HEK293 (cell line): ENCODE measurements at regions not wholly inside any gene's neighbourhood (a gene's known extent, or its start where the extent isn't known, plus 50 kb on each side); places are given as distances from the start of the nearest gene placed in this dataset.

Experiments used
- BCL11A ChIP-seq: fragments of 450-650 bp; formaldehyde crosslinking; IDR thresholded peaks from 2 replicates; pipeline ENCODE4 v1.5.1; 2016; ENCODE audit warnings: low read depth, missing biosample characterization, missing genetic modification characterization
- FEZF1 ChIP-seq: fragments of 450-650 bp; formaldehyde crosslinking; IDR thresholded peaks from 2 replicates; pipeline ENCODE4 v1.5.1; 2016; ENCODE audit warnings: missing biosample characterization, missing genetic modification characterization
- IKZF3 ChIP-seq: fragments of 450-650 bp; IDR thresholded peaks from 2 replicates; pipeline ENCODE4 v1.5.0; 2018; ENCODE audit warnings: missing biosample characterization, mild to moderate bottlenecking, missing genetic modification characterization, moderate library complexity
- KLF17 ChIP-seq: fragments of 450-650 bp; formaldehyde crosslinking; IDR thresholded peaks from 2 replicates; pipeline ENCODE4 v1.5.1; 2016; ENCODE audit warnings: missing biosample characterization, missing genetic modification characterization
- PATZ1 ChIP-seq: fragments of 450-650 bp; formaldehyde crosslinking; IDR thresholded peaks from 2 replicates; pipeline ENCODE4 v1.5.1; 2016; ENCODE audit warnings: missing biosample characterization, missing genetic modification characterization
- SCRT2 ChIP-seq: fragments of 450-650 bp; formaldehyde crosslinking; IDR thresholded peaks from 2 replicates; pipeline ENCODE4 v1.5.1; 2016; ENCODE audit warnings: missing biosample characterization, missing genetic modification characterization
- SP2 ChIP-seq: fragments of 450-650 bp; formaldehyde crosslinking; IDR thresholded peaks from 2 replicates; pipeline ENCODE4 v1.5.1; 2016; ENCODE audit warnings: missing biosample characterization, missing genetic modification characterization
- SP3 ChIP-seq: fragments of 450-650 bp; formaldehyde crosslinking; IDR thresholded peaks from 2 replicates; pipeline ENCODE4 v1.5.1; 2016; ENCODE audit warnings: missing biosample characterization, missing genetic modification characterization
- SP7 ChIP-seq: fragments of 450-650 bp; formaldehyde crosslinking; IDR thresholded peaks from 2 replicates; pipeline ENCODE4 v1.5.1; 2016; ENCODE audit warnings: missing biosample characterization, missing genetic modification characterization
- TRIM28 ChIP-seq: IDR thresholded peaks from 2 replicates; pipeline ENCODE4 v1.6.1; 2011; ENCODE audit warnings: low read length, control low read depth, borderline replicate concordance
- ZNF148 ChIP-seq: fragments of 450-650 bp; formaldehyde crosslinking; IDR thresholded peaks from 2 replicates; pipeline ENCODE4 v1.5.0; 2017; ENCODE audit warnings: missing biosample characterization, missing genetic modification characterization, borderline replicate concordance
- ZNF157 ChIP-seq: fragments of 450-650 bp; formaldehyde crosslinking; IDR thresholded peaks from 2 replicates; pipeline ENCODE4 v1.5.1; 2016; ENCODE audit warnings: missing biosample characterization, missing genetic modification characterization
- ZNF19 ChIP-seq: fragments of 450-650 bp; formaldehyde crosslinking; IDR thresholded peaks from 2 replicates; pipeline ENCODE4; 2016; ENCODE audit warnings: missing biosample characterization, missing genetic modification characterization, low read depth
- ZNF202 ChIP-seq: fragments of 450-650 bp; formaldehyde crosslinking; IDR thresholded peaks from 2 replicates; pipeline ENCODE4 v1.5.1; 2016; ENCODE audit warnings: missing biosample characterization, missing genetic modification characterization, borderline replicate concordance
- ZNF221 ChIP-seq: fragments of 450-650 bp; formaldehyde crosslinking; IDR thresholded peaks from 2 replicates; pipeline ENCODE4 v1.5.1; 2017; ENCODE audit warnings: missing biosample characterization, missing genetic modification characterization, borderline replicate concordance
- ZNF223 ChIP-seq: fragments of 450-650 bp; formaldehyde crosslinking; IDR thresholded peaks from 2 replicates; pipeline ENCODE4 v1.5.1; 2016; ENCODE audit warnings: missing biosample characterization, missing genetic modification characterization
- ZNF324 ChIP-seq: fragments of 450-650 bp; formaldehyde crosslinking; IDR thresholded peaks from 2 replicates; pipeline ENCODE4 v1.5.1; 2016; ENCODE audit warnings: missing biosample characterization, missing genetic modification characterization
- ZNF391 ChIP-seq: fragments of 450-650 bp; formaldehyde crosslinking; IDR thresholded peaks from 2 replicates; pipeline ENCODE4 v1.5.1; 2016; ENCODE audit warnings: low read depth, missing biosample characterization, missing genetic modification characterization, borderline replicate concordance
- ZNF426 ChIP-seq: fragments of 450-650 bp; formaldehyde crosslinking; IDR thresholded peaks from 2 replicates; pipeline ENCODE4 v1.5.1; 2017; ENCODE audit warnings: missing biosample characterization, missing genetic modification characterization, mild to moderate bottlenecking, inconsistent platforms, moderate library complexity
- ZNF555 ChIP-seq: fragments of 450-650 bp; formaldehyde crosslinking; conservative IDR thresholded peaks from 2 replicates; pipeline ENCODE4 v1.5.1; 2017; ENCODE audit warnings: missing biosample characterization, mild to moderate bottlenecking, missing genetic modification characterization, inconsistent platforms
- ZNF585B ChIP-seq: fragments of 450-650 bp; formaldehyde crosslinking; IDR thresholded peaks from 2 replicates; pipeline ENCODE4 v1.5.1; 2016; ENCODE audit warnings: missing biosample characterization, missing genetic modification characterization
- ZNF654 ChIP-seq: fragments of 450-650 bp; formaldehyde crosslinking; IDR thresholded peaks from 2 replicates; pipeline ENCODE4 v1.5.1; 2016; ENCODE audit warnings: low read depth, missing biosample characterization, missing genetic modification characterization
- ZNF701 ChIP-seq: fragments of 450-650 bp; formaldehyde crosslinking; IDR thresholded peaks from 2 replicates; pipeline ENCODE4 v1.5.1; 2016; ENCODE audit warnings: missing biosample characterization, missing genetic modification characterization
- ZSCAN30 ChIP-seq: fragments of 450-650 bp; IDR thresholded peaks from 2 replicates; pipeline ENCODE4 v1.5.1; 2018; ENCODE audit warnings: missing biosample characterization, mild to moderate bottlenecking, missing genetic modification characterization, moderate library complexity
- ZXDB ChIP-seq: fragments of 450-650 bp; formaldehyde crosslinking; IDR thresholded peaks from 2 replicates; pipeline ENCODE4 v1.5.1; 2016; ENCODE audit warnings: missing biosample characterization, missing genetic modification characterization
- TF ChIP-seq, protein P1 (sequence below): fragments of 450-650 bp; formaldehyde crosslinking; IDR thresholded peaks from 2 replicates; pipeline ENCODE4 v1.5.1; 2016; ENCODE audit warnings: missing biosample characterization, missing genetic modification characterization
- TF ChIP-seq, protein P2 (sequence below): fragments of 450-650 bp; IDR thresholded peaks from 2 replicates; pipeline ENCODE4 v1.5.1; 2018; ENCODE audit warnings: missing biosample characterization, mild to moderate bottlenecking, missing genetic modification characterization
- TF ChIP-seq, protein P3 (sequence below): fragments of 450-650 bp; formaldehyde crosslinking; IDR thresholded peaks from 2 replicates; pipeline ENCODE4 v1.5.1; 2016; ENCODE audit warnings: missing biosample characterization, missing genetic modification characterization
- TF ChIP-seq, protein P4 (sequence below): fragments of 450-650 bp; formaldehyde crosslinking; IDR thresholded peaks from 2 replicates; pipeline ENCODE4 v1.5.1; 2017; ENCODE audit warnings: missing biosample characterization, missing genetic modification characterization

- TF ChIP-seq ZNF701 (no peak), ZNF324 (no peak), TRIM28 (no peak), ZNF221 (no peak), KLF17 (tag by site-specific recombination) (no peak), IKZF3 (no peak), SCRT2 (tag by site-specific recombination) (no peak), FEZF1 (tag by site-specific recombination) (no peak), ZXDB (tag by site-specific recombination) (0 out of 2 replicates have a peak, but pooled peaks have one; percentile 21), ZNF585B (tag by site-specific recombination) (no peak), PATZ1 (tag by site-specific recombination) (no peak), ZNF202 (tag by site-specific recombination) (0 out of 2 replicates have a peak, but pooled peaks have one; percentile 25), ZNF148 (no peak), BCL11A (no peak), ZNF19 (tag by site-specific recombination) (no peak), ZSCAN30 (tag by site-specific recombination) (no peak), ZNF223 (tag by site-specific recombination) (no peak), ZNF426 (tag by site-specific recombination) (peak; percentile 72), ZNF157 (tag by site-specific recombination) (no peak), SP2 (no peak), ZNF391 (no peak), ZNF654 (tag by site-specific recombination) (no peak), ZNF555 (tag by site-specific recombination) (peak; percentile 76), SP7 (tag by site-specific recombination) (no peak), SP3 (tag by site-specific recombination) (no peak)
- TF ChIP-seq, protein P1, sequence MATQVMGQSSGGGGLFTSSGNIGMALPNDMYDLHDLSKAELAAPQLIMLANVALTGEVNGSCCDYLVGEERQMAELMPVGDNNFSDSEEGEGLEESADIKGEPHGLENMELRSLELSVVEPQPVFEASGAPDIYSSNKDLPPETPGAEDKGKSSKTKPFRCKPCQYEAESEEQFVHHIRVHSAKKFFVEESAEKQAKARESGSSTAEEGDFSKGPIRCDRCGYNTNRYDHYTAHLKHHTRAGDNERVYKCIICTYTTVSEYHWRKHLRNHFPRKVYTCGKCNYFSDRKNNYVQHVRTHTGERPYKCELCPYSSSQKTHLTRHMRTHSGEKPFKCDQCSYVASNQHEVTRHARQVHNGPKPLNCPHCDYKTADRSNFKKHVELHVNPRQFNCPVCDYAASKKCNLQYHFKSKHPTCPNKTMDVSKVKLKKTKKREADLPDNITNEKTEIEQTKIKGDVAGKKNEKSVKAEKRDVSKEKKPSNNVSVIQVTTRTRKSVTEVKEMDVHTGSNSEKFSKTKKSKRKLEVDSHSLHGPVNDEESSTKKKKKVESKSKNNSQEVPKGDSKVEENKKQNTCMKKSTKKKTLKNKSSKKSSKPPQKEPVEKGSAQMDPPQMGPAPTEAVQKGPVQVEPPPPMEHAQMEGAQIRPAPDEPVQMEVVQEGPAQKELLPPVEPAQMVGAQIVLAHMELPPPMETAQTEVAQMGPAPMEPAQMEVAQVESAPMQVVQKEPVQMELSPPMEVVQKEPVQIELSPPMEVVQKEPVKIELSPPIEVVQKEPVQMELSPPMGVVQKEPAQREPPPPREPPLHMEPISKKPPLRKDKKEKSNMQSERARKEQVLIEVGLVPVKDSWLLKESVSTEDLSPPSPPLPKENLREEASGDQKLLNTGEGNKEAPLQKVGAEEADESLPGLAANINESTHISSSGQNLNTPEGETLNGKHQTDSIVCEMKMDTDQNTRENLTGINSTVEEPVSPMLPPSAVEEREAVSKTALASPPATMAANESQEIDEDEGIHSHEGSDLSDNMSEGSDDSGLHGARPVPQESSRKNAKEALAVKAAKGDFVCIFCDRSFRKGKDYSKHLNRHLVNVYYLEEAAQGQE (tag by site-specific recombination), result peak; percentile 52; the same call in 1 of the 2 replicates
- TF ChIP-seq, protein P2, sequence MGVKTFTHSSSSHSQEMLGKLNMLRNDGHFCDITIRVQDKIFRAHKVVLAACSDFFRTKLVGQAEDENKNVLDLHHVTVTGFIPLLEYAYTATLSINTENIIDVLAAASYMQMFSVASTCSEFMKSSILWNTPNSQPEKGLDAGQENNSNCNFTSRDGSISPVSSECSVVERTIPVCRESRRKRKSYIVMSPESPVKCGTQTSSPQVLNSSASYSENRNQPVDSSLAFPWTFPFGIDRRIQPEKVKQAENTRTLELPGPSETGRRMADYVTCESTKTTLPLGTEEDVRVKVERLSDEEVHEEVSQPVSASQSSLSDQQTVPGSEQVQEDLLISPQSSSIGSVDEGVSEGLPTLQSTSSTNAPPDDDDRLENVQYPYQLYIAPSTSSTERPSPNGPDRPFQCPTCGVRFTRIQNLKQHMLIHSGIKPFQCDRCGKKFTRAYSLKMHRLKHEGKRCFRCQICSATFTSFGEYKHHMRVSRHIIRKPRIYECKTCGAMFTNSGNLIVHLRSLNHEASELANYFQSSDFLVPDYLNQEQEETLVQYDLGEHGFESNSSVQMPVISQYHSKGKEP (tag by site-specific recombination), result no peak
- TF ChIP-seq, protein P3, sequence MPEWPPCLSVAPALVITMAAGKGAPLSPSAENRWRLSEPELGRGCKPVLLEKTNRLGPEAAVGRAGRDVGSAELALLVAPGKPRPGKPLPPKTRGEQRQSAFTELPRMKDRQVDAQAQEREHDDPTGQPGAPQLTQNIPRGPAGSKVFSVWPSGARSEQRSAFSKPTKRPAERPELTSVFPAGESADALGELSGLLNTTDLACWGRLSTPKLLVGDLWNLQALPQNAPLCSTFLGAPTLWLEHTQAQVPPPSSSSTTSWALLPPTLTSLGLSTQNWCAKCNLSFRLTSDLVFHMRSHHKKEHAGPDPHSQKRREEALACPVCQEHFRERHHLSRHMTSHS (tag by site-specific recombination), result no peak
- TF ChIP-seq, protein P4, sequence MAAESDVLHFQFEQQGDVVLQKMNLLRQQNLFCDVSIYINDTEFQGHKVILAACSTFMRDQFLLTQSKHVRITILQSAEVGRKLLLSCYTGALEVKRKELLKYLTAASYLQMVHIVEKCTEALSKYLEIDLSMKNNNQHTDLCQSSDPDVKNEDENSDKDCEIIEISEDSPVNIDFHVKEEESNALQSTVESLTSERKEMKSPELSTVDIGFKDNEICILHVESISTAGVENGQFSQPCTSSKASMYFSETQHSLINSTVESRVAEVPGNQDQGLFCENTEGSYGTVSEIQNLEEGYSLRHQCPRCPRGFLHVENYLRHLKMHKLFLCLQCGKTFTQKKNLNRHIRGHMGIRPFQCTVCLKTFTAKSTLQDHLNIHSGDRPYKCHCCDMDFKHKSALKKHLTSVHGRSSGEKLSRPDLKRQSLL (tag by site-specific recombination), result no peak
These were observed 508.0 kb upstream of the TNC start (continued) for GRCh38 chr9:115625954-115626353.
